ENCODE measurements at regions not wholly inside any gene's neighbourhood (a gene's known extent, or its start where the extent isn't known, plus 50 kb on each side); places are given as distances from the start of the nearest gene placed in this dataset.

DNA sequence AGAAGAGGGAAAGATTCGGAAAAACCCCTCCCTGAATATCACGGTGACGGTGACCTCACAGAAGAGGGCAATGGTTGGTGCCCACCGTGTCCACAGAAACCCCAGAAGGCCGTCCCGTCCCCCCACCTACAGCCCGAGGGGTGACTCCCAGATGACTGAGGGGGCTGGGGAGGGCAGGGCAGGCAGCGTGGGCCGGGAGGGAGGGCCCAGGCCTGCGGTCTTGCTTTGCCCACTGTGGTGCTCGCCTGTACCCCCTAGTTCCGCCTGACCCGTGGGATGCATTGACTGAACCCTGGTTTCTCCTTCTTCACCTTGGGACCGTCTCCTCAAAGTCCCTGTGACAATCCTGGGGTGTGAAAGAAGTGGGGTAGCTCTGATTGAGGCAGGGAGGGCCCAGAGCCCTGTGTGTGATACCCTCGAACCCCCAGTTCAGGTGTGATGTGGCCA lies 526.7 kb downstream of the BRD1 start:
- H3K79me2 ChIP-seq (ENCODE audit: insufficient read depth), result no peaks in the 10 kb centered on the region
- DNase-seq, result no peak
- H3K27ac ChIP-seq, result no peak overlapping the region
- no peaks in the 10 kb centered on the region for H3F3A ChIP-seq (ENCODE audit: insufficient read depth)
- 34 to 48% methylated on average over 4 to 15 of the region's 15 CpGs for WGBS, 2 experiments (ENCODE audit: low coverage in 1 of 2, low lambda C conversion rate in 2 of 2, missing lambda C conversion rate in 2 of 2)
- H3K9me3 ChIP-seq (ENCODE audit: low read depth), result no peaks in the 10 kb centered on the region
- H3K4me1 ChIP-seq (ENCODE audit: insufficient read depth), result no peaks in the 10 kb centered on the region
- no peak overlapping the region for H3K9ac ChIP-seq
- no peak overlapping the region for H3K4me3 ChIP-seq
- no peak for TF ChIP-seq EZH2 (IDR thresholded peaks at IDR 0.05; ENCODE audit: insufficient read depth, poor library complexity, severe bottlenecking)
- TF ChIP-seq EZH2phosphoT487 (IDR thresholded peaks at IDR 0.05; ENCODE audit: insufficient read depth, low read depth), result no peak
- in situ Hi-C loops (cut with MboI), result no loop called here
- no peaks in the 10 kb centered on the region for H3K27me3 ChIP-seq (replicated peaks; ENCODE audit: insufficient read depth)
- H3K9me2 ChIP-seq (ENCODE audit: insufficient read depth), result no peaks in the 10 kb centered on the region
- no peak overlapping the region for H2AFZ ChIP-seq
- H4K20me1 ChIP-seq (ENCODE audit: insufficient read depth), result no peaks in the 10 kb centered on the region
- no peaks in the 10 kb centered on the region for H3K36me3 ChIP-seq (ENCODE audit: low read depth)
- H3K4me2 ChIP-seq (ENCODE audit: unreplicated experiment), result no peak overlapping the region

DNA sequence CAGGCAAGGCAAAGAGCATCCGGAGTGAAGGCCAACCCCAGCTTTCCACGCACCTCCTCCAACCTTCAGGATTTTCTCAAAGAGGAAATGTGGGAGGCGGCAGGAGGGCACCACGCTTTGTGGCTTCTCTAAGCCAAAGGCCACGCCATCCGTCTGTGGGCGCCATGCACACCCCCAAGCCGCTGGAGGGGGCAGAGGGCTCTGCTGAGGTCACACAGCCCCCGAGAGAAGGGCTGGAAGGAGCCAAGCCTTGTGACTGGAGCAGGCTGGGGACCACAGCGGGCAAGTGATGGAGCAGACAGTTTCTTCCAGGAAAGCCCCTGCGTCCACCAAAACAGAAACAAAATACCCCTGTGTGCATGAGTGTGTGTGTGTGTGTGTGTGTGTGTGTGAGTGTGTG lies 527.4 kb downstream of the BRD1 start:
- in situ Hi-C loops (cut with MboI), result no loop called here
- Histone ChIP-seq H3K27me3 (replicated peaks; ENCODE audit: insufficient read depth) (no peaks in the 10 kb centered on the region), H3K9me2 (ENCODE audit: insufficient read depth) (no peaks in the 10 kb centered on the region), H3F3A (ENCODE audit: insufficient read depth) (no peaks in the 10 kb centered on the region), H3K9ac (no peak overlapping the region), H3K79me2 (ENCODE audit: insufficient read depth) (no peaks in the 10 kb centered on the region), H3K4me2 (ENCODE audit: unreplicated experiment) (no peak overlapping the region), H3K9me3 (ENCODE audit: low read depth) (no peaks in the 10 kb centered on the region), H2AFZ (no peak overlapping the region), H3K27ac (no peak overlapping the region), H3K36me3 (ENCODE audit: low read depth) (no peaks in the 10 kb centered on the region), H3K4me3 (no peak overlapping the region), H3K4me1 (ENCODE audit: insufficient read depth) (no peaks in the 10 kb centered on the region), H4K20me1 (ENCODE audit: insufficient read depth) (no peaks in the 10 kb centered on the region)
- DNase-seq, result no peak
- TF ChIP-seq EZH2phosphoT487 (IDR thresholded peaks at IDR 0.05; ENCODE audit: insufficient read depth, low read depth), result no peak
- no peak for TF ChIP-seq EZH2 (IDR thresholded peaks at IDR 0.05; ENCODE audit: insufficient read depth, poor library complexity, severe bottlenecking)
- WGBS, 2 experiments (ENCODE audit: low coverage in 1 of 2, low lambda C conversion rate in 2 of 2, missing lambda C conversion rate in 2 of 2), result 54% methylated on average over 11 of the region's 11 CpGs

DNA sequence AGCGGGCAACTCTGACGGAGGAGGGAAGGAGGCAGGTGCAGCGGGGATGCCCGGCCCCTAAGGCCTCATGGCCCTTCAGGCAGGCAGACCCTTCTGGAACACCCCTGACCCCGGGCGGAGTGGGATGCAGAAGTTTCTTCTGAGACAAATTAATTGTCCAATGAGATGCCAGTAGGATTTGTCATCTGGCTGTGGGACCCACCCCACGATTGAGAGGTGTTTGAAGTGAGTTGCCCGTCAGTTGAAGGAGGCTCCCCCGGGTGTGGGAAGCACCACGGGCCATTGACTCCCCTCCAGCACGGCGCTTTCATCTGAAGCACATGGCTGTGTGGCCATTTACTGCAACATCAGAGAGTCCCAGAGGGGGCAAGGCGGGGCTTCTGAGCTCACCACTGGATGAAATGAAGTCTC lies 527.8 kb downstream of the BRD1 start:
- no peaks in the 10 kb centered on the region for H3K4me1 ChIP-seq (ENCODE audit: insufficient read depth)
- no peaks in the 10 kb centered on the region for H4K20me1 ChIP-seq (ENCODE audit: insufficient read depth)
- no peaks in the 10 kb centered on the region for H3F3A ChIP-seq (ENCODE audit: insufficient read depth)
- no peak overlapping the region for H3K27ac ChIP-seq
- in situ Hi-C loops (cut with MboI), result no loop called here
- H2AFZ ChIP-seq, result no peak overlapping the region
- WGBS, 2 experiments (ENCODE audit: low coverage in 1 of 2, low lambda C conversion rate in 2 of 2, missing lambda C conversion rate in 2 of 2), result 49 to 52% methylated on average over 12 to 13 of the region's 13 CpGs
- H3K9ac ChIP-seq, result no peak overlapping the region
- TF ChIP-seq EZH2 (IDR thresholded peaks at IDR 0.05; ENCODE audit: insufficient read depth, poor library complexity, severe bottlenecking) (no peak), EZH2phosphoT487 (IDR thresholded peaks at IDR 0.05; ENCODE audit: insufficient read depth, low read depth) (no peak)
- H3K79me2 ChIP-seq (ENCODE audit: insufficient read depth), result no peaks in the 10 kb centered on the region
- H3K9me3 ChIP-seq (ENCODE audit: low read depth), result no peaks in the 10 kb centered on the region
- DNase-seq, result no peak
- H3K27me3 ChIP-seq (replicated peaks; ENCODE audit: insufficient read depth), result no peaks in the 10 kb centered on the region
- H3K4me3 ChIP-seq, result no peak overlapping the region
- H3K9me2 ChIP-seq (ENCODE audit: insufficient read depth), result no peaks in the 10 kb centered on the region
- no peak overlapping the region for H3K4me2 ChIP-seq (ENCODE audit: unreplicated experiment)
- H3K36me3 ChIP-seq (ENCODE audit: low read depth), result no peaks in the 10 kb centered on the region

DNA sequence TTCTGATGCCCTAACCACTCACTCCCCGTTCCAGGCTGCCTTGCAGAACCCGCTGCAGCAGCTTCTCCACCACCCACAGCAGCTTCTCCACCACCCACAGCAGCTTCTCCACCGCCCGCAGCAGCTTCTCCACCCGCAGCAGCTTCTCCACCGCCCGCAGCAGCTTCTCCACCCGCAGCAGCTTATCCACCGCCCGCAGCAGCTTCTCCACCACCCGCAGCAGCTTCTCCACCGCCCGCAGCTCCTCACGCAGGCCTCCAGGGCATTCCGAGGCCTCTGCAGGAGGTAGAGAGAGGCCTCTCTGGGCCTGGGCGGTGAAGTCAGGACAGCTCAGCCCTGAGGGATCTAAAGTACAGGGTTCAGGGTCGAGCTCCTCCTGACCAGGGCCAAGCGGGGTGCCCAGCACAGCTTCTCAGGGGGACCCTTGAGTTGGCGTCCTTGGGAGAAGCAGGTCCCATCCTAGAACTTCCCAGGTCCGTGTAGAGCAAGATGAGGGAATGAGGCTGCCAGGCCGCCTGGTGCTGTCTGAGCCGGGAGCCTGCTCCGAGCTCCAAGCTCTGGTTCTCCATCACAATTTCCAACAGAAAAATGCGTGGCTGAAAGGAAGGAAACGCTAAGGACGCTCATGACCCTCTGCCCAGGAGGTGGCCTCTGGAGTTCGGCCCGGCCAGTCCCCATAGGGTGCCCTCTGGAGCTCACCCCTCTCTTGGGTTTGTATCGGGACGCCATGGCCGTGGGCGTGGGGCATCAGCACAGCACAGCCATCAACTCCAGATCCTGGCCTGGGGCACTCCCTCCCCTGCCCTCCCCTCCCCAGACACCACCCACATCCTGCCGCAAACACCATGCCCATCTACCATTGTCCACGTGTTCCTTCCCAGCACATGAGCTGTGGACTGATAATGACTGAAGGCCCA lies 528.6 kb downstream of the BRD1 start:
- Histone ChIP-seq H3K79me2 (ENCODE audit: insufficient read depth) (no peaks in the 10 kb centered on the region), H4K20me1 (ENCODE audit: insufficient read depth) (no peaks in the 10 kb centered on the region), H3K4me1 (ENCODE audit: insufficient read depth) (no peaks in the 10 kb centered on the region), H3K9me2 (ENCODE audit: insufficient read depth) (no peaks in the 10 kb centered on the region), H2AFZ (no peak overlapping the region), H3K9me3 (ENCODE audit: low read depth) (no peaks in the 10 kb centered on the region), H3K27ac (no peak overlapping the region), H3F3A (ENCODE audit: insufficient read depth) (no peaks in the 10 kb centered on the region), H3K4me3 (no peak overlapping the region), H3K4me2 (ENCODE audit: unreplicated experiment) (no peak overlapping the region), H3K27me3 (replicated peaks; ENCODE audit: insufficient read depth) (no peaks in the 10 kb centered on the region), H3K36me3 (ENCODE audit: low read depth) (no peaks in the 10 kb centered on the region), H3K9ac (no peak overlapping the region)
- TF ChIP-seq EZH2phosphoT487 (IDR thresholded peaks at IDR 0.05; ENCODE audit: insufficient read depth, low read depth), result no peak
- no peak for TF ChIP-seq EZH2 (IDR thresholded peaks at IDR 0.05; ENCODE audit: insufficient read depth, poor library complexity, severe bottlenecking)
- in situ Hi-C loops (cut with MboI), result no loop called here
- WGBS, 2 experiments (ENCODE audit: low coverage in 1 of 2, low lambda C conversion rate in 2 of 2, missing lambda C conversion rate in 2 of 2), result 56% methylated on average over 25 to 34 of the region's 34 CpGs
- DNase-seq, result no peak
